VCaP (cell line): ENCODE measurements at regions not wholly inside any gene's neighbourhood (a gene's known extent, or its start where the extent isn't known, plus 50 kb on each side); places are given as distances from the start of the nearest gene placed in this dataset.

Source experiments
- H3K27ac ChIP-seq: fragments of 450-650 bp; 2 replicates; pipeline ENCODE4 v1.5.1; 2017
- TF ChIP-seq, protein P1 (sequence below): fragments of 450-650 bp; conservative IDR thresholded peaks from 2 replicates; pipeline ENCODE4 v1.5.1; 2017; ENCODE audit warnings: mild to moderate bottlenecking, moderate library complexity

DNA sequence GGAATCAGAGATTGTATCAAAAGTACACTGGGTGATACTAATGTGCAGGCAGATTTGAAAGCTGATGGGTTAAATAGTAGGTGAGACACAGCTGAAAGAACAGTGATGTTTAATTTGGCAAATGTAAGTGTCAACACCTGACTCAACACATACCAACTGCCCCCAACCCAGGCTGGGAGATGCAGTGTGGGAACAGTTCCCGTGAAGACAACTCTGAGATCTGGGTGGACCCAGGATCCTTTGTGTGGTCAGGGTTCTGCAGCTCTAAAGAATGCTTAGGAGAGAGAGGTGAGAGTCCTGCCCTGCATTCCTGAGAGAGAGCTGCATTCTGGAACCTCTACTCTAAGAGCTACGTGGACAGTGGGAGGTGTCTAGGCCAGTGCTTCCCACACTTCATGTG, 479.7 kb downstream of the RPS24 start:
- TF ChIP-seq, protein P1, sequence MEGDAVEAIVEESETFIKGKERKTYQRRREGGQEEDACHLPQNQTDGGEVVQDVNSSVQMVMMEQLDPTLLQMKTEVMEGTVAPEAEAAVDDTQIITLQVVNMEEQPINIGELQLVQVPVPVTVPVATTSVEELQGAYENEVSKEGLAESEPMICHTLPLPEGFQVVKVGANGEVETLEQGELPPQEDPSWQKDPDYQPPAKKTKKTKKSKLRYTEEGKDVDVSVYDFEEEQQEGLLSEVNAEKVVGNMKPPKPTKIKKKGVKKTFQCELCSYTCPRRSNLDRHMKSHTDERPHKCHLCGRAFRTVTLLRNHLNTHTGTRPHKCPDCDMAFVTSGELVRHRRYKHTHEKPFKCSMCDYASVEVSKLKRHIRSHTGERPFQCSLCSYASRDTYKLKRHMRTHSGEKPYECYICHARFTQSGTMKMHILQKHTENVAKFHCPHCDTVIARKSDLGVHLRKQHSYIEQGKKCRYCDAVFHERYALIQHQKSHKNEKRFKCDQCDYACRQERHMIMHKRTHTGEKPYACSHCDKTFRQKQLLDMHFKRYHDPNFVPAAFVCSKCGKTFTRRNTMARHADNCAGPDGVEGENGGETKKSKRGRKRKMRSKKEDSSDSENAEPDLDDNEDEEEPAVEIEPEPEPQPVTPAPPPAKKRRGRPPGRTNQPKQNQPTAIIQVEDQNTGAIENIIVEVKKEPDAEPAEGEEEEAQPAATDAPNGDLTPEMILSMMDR = no peak
- peak overlapping the region; percentile 19; the same call in 1 of the 2 replicates for H3K27ac ChIP-seq

DNA sequence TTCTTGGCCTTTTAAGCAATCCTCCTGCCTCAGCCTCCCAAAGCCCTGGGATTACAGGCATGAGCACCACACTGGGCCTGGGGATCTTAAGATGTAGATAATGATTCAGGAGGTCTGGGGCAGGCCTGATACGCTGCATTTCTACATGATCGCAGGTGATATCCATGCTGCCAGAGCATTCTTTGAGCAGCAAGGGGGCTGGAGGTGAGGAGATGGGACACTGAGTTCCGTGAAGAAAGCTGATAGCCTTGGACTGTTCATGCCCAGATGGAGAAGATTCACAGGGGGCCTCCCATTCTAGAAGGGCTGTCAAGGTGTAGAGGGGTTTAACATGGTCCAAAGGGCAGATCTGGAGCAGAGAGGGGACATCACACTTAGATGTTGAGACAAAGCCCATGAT, 480.3 kb downstream of the RPS24 start:
- no peak overlapping the region for H3K27ac ChIP-seq
- TF ChIP-seq, protein P1 = no peak

DNA sequence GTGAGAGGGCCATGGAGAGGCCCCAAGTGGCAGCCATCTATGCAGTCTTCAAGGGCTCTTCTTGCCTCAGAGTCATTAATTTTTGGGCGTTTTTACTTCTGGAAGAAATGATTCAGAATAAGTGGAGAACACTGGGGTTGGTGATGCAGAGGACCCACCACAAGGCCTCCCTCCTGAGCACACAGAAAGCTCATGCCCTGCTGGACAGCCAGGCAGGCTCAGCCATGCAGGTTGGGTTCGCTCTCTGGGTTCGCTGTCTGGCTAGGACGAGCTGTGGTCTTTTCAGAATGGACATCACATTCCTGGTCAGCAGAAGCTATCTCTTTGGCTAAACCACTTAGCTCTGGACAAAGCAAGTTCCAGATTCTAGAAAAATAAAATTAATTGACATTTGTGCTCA, 480.8 kb downstream of the RPS24 start:
- TF ChIP-seq, protein P1 = no peak
- H3K27ac ChIP-seq = no peak overlapping the region

DNA sequence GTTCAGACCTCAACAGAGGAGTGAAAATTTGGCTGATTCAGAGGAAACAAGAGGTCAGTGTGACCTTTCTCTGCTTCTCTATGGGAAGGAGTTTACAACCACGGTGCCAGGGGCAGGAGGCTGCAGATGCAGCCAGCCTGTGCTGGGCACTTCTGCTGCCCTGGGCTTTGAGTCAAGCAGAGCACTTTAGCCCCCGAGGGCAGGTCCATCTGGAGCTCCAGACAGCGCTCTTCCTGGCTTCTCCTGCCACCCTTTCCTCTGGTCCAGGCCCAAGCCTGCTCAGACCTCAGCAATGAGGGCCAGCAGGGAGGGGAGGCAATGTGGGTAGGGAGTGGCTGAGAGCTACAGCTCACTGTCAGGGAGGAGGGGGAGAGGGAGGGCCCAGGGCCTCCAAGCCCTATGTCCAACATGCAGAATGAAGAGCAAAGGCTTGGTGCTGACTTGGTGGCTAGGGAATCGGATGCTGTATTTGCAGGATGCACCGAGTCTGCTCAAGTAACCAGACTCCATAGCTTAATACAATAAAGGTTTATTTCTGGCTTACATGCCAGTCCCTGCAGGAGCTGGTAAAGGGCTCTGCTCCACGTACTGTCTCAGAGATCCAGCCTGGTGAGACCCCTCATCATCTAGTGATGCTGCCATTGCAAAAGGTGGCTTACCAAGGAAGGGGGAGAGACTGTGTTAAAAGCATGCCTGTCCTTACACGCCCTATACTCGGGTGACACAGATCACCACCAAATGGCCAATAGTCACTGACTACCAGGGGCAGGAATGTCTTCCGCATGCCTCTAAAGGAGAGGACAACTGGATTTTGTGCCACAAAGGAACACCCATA, 481.6 kb downstream of the RPS24 start:
- H3K27ac ChIP-seq = no peak overlapping the region
- TF ChIP-seq, protein P1 = no peak

DNA sequence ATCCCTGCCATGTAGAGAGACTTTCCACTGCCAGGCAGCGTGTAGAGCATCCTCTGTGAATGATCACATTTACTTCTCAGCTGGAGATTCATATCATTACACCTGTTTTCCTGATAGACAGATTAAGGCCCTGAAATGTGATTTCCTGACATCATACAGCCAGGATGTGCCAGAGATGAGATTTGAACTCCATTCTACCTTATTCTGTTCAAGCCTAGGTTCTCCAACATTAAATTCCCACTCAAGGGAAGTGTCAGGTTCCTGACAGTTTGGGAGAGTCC, 482.1 kb downstream of the RPS24 start:
- H3K27ac ChIP-seq = peak overlapping the region; percentile 64
- TF ChIP-seq, protein P1 = no peak

DNA sequence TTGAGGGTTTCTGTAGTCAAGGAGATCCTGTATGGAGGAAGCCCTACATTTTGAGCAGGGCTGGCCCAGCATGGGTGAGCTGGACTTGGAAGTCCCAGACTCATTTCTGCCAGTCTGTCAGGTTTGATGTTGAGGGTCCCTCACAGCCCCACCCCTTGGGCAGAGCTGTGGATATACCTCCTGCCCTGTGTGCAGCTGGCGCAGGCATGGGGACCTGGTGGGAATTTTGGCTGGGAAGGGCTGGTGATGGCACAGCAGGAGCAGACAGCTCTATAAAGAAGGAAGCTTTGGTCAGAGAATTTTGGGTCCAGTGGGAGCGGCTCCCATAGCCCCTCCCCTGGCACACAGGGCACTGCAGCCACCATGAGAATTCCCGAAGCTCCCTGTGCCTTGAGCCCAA, 482.6 kb downstream of the RPS24 start:
- H3K27ac ChIP-seq = peak overlapping the region; percentile 64
- TF ChIP-seq, protein P1 = no peak

DNA sequence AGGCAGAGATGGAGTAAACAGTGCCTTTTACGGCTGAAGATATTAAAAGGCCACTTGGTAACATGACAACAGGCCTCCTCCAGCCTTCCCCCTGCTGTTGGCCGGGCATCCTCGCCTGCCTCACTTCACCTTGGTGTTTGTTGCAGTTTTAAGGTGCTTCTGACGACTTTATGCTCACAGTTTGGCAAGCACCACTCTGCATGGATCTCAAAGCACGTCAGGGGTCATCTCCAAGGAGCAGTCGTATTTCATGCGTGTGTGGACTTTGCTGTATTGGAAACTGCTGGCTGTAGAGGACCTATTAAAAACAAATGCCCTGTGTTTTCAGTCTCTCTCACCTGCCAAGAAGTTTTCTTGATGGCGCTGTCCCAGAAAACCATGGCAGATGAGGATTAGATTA, 483.1 kb downstream of the RPS24 start:
- peak overlapping the region; percentile 64 for H3K27ac ChIP-seq
- TF ChIP-seq, protein P1 = no peak
